SK-N-SH treated with all-trans-retinoic acid at 6 μM for 48 hours (cell line): ENCODE measurements at regions not wholly inside any gene's neighbourhood (a gene's known extent, or its start where the extent isn't known, plus 50 kb on each side); places are given as distances from the start of the nearest gene placed in this dataset.
A peak's percentile ranks its signal among the peaks of the same experiment; 100 is the strongest.

Experiments used
- ATAC-seq: fragments of 200-7000 bp; cut with Tn5 transposase; 3 replicates; pipeline ENCODE4 v1.9.1; 2020; ENCODE audit warnings: mild to moderate bottlenecking, moderate library complexity
- BACH2 ChIP-seq: fragments of 250-450 bp; sonication (Bioruptor Pico); IDR thresholded peaks from 2 replicates; pipeline ENCODE4 v1.9.0; 2021; ENCODE audit warnings: mild to moderate bottlenecking, borderline replicate concordance
- CSDC2 ChIP-seq: fragments of 250-450 bp; sonication (Bioruptor Pico); IDR thresholded peaks from 2 replicates; pipeline ENCODE4 v1.5.0; 2020; ENCODE audit warnings: mild to moderate bottlenecking, moderate library complexity
- GLIS3 ChIP-seq: fragments of 250-450 bp; sonication (Bioruptor Pico); IDR thresholded peaks from 2 replicates; pipeline ENCODE4 v1.5.0; 2020; ENCODE audit warnings: mild to moderate bottlenecking, moderate library complexity
- OSR1 ChIP-seq: fragments of 250-450 bp; sonication (Bioruptor Pico); IDR thresholded peaks from 2 replicates; pipeline ENCODE4 v1.8.0; 2022; ENCODE audit warnings: moderate library complexity, mild to moderate bottlenecking, inconsistent platforms
- TCF4 ChIP-seq: fragments of 250-450 bp; sonication (Bioruptor Pico); IDR thresholded peaks from 2 replicates; pipeline ENCODE4 v1.8.0; 2021; ENCODE audit warnings: mild to moderate bottlenecking, moderate library complexity, borderline replicate concordance
- TOX ChIP-seq: fragments of 250-450 bp; sonication (Bioruptor Pico); IDR thresholded peaks from 2 replicates; pipeline ENCODE4 v1.8.0; 2021; ENCODE audit warnings: mild to moderate bottlenecking, moderate library complexity, borderline replicate concordance
- ZFP3 ChIP-seq: fragments of 250-450 bp; sonication (Bioruptor Pico); IDR thresholded peaks from 2 replicates; pipeline ENCODE4 v1.5.0; 2020; ENCODE audit warnings: mild to moderate bottlenecking, moderate library complexity
- ZFP30 ChIP-seq: fragments of 450-650 bp; formaldehyde crosslinking; IDR thresholded peaks from 2 replicates; pipeline ENCODE4 v1.5.0; 2022; ENCODE audit warnings: mild to moderate bottlenecking, moderate library complexity
- ZNF565 ChIP-seq: fragments of 450-650 bp; formaldehyde crosslinking; conservative IDR thresholded peaks from 2 replicates; pipeline ENCODE4 v1.5.0; 2020; ENCODE audit warnings: low read depth, mild to moderate bottlenecking, moderate library complexity
- ZNF70 ChIP-seq: fragments of 450-650 bp; formaldehyde crosslinking; IDR thresholded peaks from 2 replicates; pipeline ENCODE4 v1.5.0; 2020; ENCODE audit warnings: mild to moderate bottlenecking, moderate library complexity
- ZNF8 ChIP-seq: fragments of 450-650 bp; formaldehyde crosslinking; IDR thresholded peaks from 2 replicates; pipeline ENCODE4 v1.5.0; 2020; ENCODE audit warnings: mild to moderate bottlenecking, moderate library complexity
- TF ChIP-seq, protein P1 (sequence below): fragments of 250-450 bp; sonication (Bioruptor Pico); IDR thresholded peaks from 2 replicates; pipeline ENCODE4 v1.5.0; 2020; ENCODE audit warnings: mild to moderate bottlenecking, moderate library complexity
- TF ChIP-seq, protein P2 (sequence below): fragments of 250-450 bp; sonication (Bioruptor Pico); IDR thresholded peaks from 2 replicates; pipeline ENCODE4 v1.5.1; 2021; ENCODE audit warnings: mild to moderate bottlenecking, moderate library complexity
- TF ChIP-seq, protein P3 (sequence below): fragments of 250-450 bp; sonication (Bioruptor Pico); IDR thresholded peaks from 2 replicates; pipeline ENCODE4 v1.8.0; 2020; ENCODE audit warnings: mild to moderate bottlenecking, moderate library complexity, borderline replicate concordance
- TF ChIP-seq, protein P4 (sequence below): fragments of 250-450 bp; sonication (Bioruptor Pico); IDR thresholded peaks from 2 replicates; pipeline ENCODE4 v1.5.1; 2020; ENCODE audit warnings: low read depth, mild to moderate bottlenecking, moderate library complexity

DNA sequence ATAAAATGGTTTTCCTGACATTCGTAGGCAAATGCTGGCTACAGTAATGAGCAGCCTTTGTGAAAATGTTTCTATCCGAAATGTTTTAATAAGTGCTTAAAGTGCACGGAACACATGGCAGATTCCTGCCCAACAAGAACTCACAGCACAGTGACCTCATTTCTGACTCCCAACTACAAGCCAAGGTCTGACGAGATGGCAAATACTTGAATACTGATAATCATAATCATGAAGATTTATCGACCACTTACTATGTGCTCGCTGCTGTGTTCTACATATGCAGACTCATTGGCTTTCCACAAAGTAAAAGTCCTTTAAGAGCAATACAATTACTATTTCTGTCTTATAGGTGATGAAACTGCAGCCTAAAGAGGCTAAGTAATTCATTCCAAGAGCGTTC lies 238.1 kb upstream of the CDH5 start (continued):
- TF ChIP-seq, protein P1, sequence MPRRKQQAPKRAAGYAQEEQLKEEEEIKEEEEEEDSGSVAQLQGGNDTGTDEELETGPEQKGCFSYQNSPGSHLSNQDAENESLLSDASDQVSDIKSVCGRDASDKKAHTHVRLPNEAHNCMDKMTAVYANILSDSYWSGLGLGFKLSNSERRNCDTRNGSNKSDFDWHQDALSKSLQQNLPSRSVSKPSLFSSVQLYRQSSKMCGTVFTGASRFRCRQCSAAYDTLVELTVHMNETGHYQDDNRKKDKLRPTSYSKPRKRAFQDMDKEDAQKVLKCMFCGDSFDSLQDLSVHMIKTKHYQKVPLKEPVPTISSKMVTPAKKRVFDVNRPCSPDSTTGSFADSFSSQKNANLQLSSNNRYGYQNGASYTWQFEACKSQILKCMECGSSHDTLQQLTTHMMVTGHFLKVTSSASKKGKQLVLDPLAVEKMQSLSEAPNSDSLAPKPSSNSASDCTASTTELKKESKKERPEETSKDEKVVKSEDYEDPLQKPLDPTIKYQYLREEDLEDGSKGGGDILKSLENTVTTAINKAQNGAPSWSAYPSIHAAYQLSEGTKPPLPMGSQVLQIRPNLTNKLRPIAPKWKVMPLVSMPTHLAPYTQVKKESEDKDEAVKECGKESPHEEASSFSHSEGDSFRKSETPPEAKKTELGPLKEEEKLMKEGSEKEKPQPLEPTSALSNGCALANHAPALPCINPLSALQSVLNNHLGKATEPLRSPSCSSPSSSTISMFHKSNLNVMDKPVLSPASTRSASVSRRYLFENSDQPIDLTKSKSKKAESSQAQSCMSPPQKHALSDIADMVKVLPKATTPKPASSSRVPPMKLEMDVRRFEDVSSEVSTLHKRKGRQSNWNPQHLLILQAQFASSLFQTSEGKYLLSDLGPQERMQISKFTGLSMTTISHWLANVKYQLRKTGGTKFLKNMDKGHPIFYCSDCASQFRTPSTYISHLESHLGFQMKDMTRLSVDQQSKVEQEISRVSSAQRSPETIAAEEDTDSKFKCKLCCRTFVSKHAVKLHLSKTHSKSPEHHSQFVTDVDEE (CRISPR knock-in tag) = no peak
- no peak for TF ChIP-seq ZNF8
- no peak for TF ChIP-seq CSDC2 (CRISPR knock-in tag)
- TF ChIP-seq, protein P2, sequence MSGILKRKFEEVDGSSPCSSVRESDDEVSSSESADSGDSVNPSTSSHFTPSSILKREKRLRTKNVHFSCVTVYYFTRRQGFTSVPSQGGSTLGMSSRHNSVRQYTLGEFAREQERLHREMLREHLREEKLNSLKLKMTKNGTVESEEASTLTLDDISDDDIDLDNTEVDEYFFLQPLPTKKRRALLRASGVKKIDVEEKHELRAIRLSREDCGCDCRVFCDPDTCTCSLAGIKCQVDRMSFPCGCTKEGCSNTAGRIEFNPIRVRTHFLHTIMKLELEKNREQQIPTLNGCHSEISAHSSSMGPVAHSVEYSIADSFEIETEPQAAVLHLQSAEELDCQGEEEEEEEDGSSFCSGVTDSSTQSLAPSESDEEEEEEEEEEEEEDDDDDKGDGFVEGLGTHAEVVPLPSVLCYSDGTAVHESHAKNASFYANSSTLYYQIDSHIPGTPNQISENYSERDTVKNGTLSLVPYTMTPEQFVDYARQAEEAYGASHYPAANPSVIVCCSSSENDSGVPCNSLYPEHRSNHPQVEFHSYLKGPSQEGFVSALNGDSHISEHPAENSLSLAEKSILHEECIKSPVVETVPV (CRISPR knock-in tag) = no peak
- no peak for TF ChIP-seq BACH2 (CRISPR knock-in tag)
- TF ChIP-seq, protein P3, sequence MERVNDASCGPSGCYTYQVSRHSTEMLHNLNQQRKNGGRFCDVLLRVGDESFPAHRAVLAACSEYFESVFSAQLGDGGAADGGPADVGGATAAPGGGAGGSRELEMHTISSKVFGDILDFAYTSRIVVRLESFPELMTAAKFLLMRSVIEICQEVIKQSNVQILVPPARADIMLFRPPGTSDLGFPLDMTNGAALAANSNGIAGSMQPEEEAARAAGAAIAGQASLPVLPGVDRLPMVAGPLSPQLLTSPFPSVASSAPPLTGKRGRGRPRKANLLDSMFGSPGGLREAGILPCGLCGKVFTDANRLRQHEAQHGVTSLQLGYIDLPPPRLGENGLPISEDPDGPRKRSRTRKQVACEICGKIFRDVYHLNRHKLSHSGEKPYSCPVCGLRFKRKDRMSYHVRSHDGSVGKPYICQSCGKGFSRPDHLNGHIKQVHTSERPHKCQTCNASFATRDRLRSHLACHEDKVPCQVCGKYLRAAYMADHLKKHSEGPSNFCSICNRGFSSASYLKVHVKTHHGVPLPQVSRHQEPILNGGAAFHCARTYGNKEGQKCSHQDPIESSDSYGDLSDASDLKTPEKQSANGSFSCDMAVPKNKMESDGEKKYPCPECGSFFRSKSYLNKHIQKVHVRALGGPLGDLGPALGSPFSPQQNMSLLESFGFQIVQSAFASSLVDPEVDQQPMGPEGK (CRISPR knock-in tag) = no peak
- TF ChIP-seq TOX = no peak
- TF ChIP-seq ZFP3 (CRISPR knock-in tag) = no peak

DNA sequence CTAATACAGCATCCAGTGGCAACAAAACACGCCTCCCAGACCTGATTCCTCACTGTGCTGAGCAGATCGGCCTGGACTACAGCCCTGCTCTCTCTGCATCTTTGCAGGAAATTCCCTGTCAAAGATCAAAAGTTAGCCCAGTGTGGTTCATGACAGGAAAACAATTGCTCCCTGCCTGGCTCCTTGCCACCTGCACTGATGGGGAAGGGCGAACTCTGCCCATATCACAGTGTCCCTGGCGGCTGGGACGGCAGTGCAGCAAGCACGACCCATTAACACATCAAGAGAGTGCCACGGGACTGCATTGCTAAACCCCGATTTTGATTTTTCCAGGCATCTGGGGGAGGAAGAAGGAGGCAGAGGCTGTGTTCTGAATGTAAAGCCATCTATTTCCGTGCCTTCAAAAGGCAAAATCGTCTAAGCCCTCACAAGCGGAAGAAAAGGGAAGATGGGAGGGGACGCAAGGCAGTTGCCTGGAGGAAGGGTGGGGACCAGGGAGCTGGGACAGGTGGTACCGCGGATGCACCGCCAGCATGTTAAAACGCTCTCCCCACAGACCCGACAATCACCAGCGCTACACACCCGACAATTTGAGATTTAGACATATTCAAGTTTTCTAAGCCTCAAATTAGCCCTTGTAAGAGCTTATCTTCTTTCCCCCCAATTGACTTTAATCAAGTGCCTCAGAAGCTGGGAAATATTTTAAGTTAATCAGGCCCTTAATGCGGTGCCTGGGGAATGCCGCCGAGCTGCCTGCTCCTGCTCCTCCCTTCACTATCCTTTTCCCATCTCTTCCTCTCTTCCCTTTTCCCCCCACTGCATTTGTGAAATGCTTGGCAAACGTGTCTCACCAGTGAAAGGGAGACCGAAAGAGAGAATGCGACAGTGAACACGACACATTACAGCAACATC lies 238.8 kb upstream of the CDH5 start:
- peak; percentile 35 for ATAC-seq
- no peak for TF ChIP-seq TOX
- TF ChIP-seq ZFP3 (CRISPR knock-in tag) = no peak
- no peak for TF ChIP-seq ZNF70
- no peak for TF ChIP-seq GLIS3 (CRISPR knock-in tag)
- TF ChIP-seq ZNF565 (CRISPR knock-in tag) = no peak
- TF ChIP-seq, protein P1 (CRISPR knock-in tag) = no peak
- no peak for TF ChIP-seq ZFP30
- TF ChIP-seq, protein P3 (CRISPR knock-in tag) = no peak

DNA sequence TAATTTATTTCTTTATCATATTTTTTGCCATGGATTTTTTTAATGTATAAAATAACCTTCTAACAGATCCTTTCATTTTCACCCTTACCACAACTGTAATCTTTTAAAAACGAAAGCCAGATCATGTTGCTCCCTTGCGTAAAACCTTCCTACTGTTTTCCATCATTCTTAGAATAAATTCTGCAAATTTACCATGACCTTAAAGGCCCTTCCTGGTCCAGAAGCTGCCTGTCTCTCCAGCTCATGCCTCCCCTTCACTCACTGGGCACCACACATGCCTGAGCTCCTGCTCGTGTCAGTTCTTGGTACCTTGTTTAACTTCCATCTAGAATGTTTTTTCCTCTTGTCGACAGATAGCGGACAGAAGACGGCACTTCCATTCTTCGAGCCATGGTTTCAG lies 245.0 kb upstream of the CDH5 start:
- no peak for ATAC-seq
- no peak for TF ChIP-seq TOX
- TF ChIP-seq OSR1 (CRISPR knock-in tag) = no peak
- no peak for TF ChIP-seq GLIS3 (CRISPR knock-in tag)
- TF ChIP-seq ZNF70 = no peak
- no peak for TF ChIP-seq BACH2 (CRISPR knock-in tag)
- TF ChIP-seq, protein P4, sequence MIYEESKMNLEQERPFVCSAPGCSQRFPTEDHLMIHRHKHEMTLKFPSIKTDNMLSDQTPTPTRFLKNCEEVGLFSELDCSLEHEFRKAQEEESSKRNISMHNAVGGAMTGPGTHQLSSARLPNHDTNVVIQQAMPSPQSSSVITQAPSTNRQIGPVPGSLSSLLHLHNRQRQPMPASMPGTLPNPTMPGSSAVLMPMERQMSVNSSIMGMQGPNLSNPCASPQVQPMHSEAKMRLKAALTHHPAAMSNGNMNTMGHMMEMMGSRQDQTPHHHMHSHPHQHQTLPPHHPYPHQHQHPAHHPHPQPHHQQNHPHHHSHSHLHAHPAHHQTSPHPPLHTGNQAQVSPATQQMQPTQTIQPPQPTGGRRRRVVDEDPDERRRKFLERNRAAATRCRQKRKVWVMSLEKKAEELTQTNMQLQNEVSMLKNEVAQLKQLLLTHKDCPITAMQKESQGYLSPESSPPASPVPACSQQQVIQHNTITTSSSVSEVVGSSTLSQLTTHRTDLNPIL (CRISPR knock-in tag) = no peak
- TF ChIP-seq, protein P3 (CRISPR knock-in tag) = no peak
- TF ChIP-seq TCF4 (CRISPR knock-in tag) = no peak
- TF ChIP-seq, all 23 proteins: peak for 0
